SJSA1 (cell line): ENCODE measurements at regions not wholly inside any gene's neighbourhood (a gene's known extent, or its start where the extent isn't known, plus 50 kb on each side); places are given as distances from the start of the nearest gene placed in this dataset.
"Not testable (repeated sequence)": the region's sequence is repeated elsewhere in the genome, so short reads cannot be mapped to it uniquely, and the experiment has no call there.

ENCODE experiments used
- DNase-seq, 2 experiments: peaks; one replicate each; pipeline ENCODE4 v3.0.0-alpha.2; 2015 to 2020; ENCODE audit warnings: low spot score in 2 of 2, low read depth in 1 of 2
- H3K27ac ChIP-seq: fragments of 250-450 bp; sonication (Bioruptor Pico); 2 replicates; pipeline ENCODE4 v1.5.1; 2020; ENCODE audit warnings: mild to moderate bottlenecking, moderate library complexity
- H3K27me3 ChIP-seq: fragments of 250-450 bp; sonication (Bioruptor Pico); replicated peaks from 2 replicates; pipeline ENCODE4 v1.5.1; 2020; ENCODE audit warnings: mild to moderate bottlenecking, moderate library complexity
- H3K36me3 ChIP-seq: fragments of 250-450 bp; sonication (Bioruptor Pico); 2 replicates; pipeline ENCODE4 v1.5.1; 2020; ENCODE audit warnings: mild to moderate bottlenecking
- H3K4me1 ChIP-seq: fragments of 250-450 bp; sonication (Bioruptor Pico); replicated peaks from 2 replicates; pipeline ENCODE4 v1.6.1; 2021; ENCODE audit warnings: mild to moderate bottlenecking
- H3K4me3 ChIP-seq: fragments of 250-450 bp; sonication (Bioruptor Pico); 2 replicates; pipeline ENCODE4 v1.5.1; 2020; ENCODE audit warnings: mild to moderate bottlenecking
- H3K9me3 ChIP-seq: fragments of 250-450 bp; sonication (Bioruptor Pico); replicated peaks from 2 replicates; pipeline ENCODE4 v1.5.1; 2020; ENCODE audit warnings: mild to moderate bottlenecking

GRCh38 chr6:54503144-54503543 is 194.9 kb downstream of the TINAG start:
- no peak overlapping the region for H3K4me3 ChIP-seq
- no peak overlapping the region for H3K27ac ChIP-seq
- H3K4me1 ChIP-seq: no peaks in the 10 kb centered on the region
- H3K9me3 ChIP-seq: no peaks in the 10 kb centered on the region
- no peaks in the 10 kb centered on the region for H3K27me3 ChIP-seq
- DNase-seq: no peak
- H3K36me3 ChIP-seq: no peaks in the 10 kb centered on the region

- no peak for DNase-seq
- H3K27me3 ChIP-seq: no peaks in the 10 kb centered on the region
Observed at GRCh38 chr6:54515013-54515412, 206.8 kb downstream of the TINAG start.

DNA sequence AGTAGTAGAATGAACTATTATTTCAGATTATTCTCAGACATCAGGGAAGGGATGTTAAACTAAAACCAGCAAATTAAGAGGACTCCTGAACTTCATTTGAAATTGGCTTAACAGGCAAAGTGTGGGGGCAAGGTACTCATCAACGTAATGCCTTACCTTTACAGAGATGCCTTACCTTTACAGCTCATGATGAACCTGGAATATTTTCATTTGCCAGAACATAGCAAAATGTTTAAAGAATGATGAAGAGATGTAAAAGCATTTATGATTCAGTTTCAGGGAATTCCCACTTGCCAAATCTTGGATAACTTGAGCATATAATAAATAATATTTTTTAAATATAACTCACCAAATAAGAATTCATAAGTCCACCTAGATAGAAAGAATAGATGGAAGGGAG is 207.5 kb downstream of the TINAG start:
- Histone ChIP-seq H3K27me3 (no peaks in the 10 kb centered on the region), H3K36me3 (no peaks in the 10 kb centered on the region), H3K9me3 (no peaks in the 10 kb centered on the region), H3K27ac (no peak overlapping the region), H3K4me1 (no peaks in the 10 kb centered on the region), H3K4me3 (no peak overlapping the region)
- DNase-seq: no peak

More at GRCh38 chr6:54515013-54515412, 206.8 kb downstream of the TINAG start:
- Histone ChIP-seq H3K9me3 (no peaks in the 10 kb centered on the region), H3K4me3 (no peak overlapping the region), H3K27ac (no peak overlapping the region), H3K4me1 (no peaks in the 10 kb centered on the region), H3K36me3 (no peaks in the 10 kb centered on the region)

GRCh38 chr6:54516321-54516720 is 208.1 kb downstream of the TINAG start:
- H3K36me3 ChIP-seq: no peaks in the 10 kb centered on the region
- no peak for DNase-seq
- no peak overlapping the region for H3K4me3 ChIP-seq
- no peaks in the 10 kb centered on the region for H3K27me3 ChIP-seq
- H3K9me3 ChIP-seq: no peaks in the 10 kb centered on the region
- H3K4me1 ChIP-seq: no peaks in the 10 kb centered on the region
- H3K27ac ChIP-seq: no peak overlapping the region

GRCh38 chr6:54519161-54519560 is 210.9 kb downstream of the TINAG start:
- Histone ChIP-seq H3K4me3 (no peak overlapping the region), H3K27ac (no peak overlapping the region), H3K36me3 (no peaks in the 10 kb centered on the region), H3K4me1 (no peaks in the 10 kb centered on the region), H3K9me3 (no peaks in the 10 kb centered on the region), H3K27me3 (no peaks in the 10 kb centered on the region)
- no peak for DNase-seq

DNA sequence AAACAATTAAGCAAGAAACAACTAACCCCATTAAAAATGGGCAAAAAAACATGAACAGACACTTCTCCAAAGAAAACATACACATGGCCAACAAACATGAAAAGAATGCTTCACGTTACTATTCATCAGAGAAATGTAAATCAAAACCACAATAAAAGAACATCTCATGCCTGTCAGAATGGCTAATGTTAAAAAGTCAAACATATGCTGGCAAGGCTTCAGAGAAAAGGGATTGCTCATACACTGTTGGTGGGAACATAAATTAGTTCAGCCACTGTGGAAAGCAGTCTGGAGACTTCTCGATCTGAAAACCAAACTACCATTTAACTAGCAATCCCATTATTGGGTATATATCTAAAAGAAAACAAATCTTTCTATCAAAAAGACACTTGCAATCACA is 217.5 kb downstream of the TINAG start:
- no peaks in the 10 kb centered on the region for H3K9me3 ChIP-seq
- no peaks in the 10 kb centered on the region for H3K36me3 ChIP-seq
- H3K4me3 ChIP-seq: no peak overlapping the region
- no peaks in the 10 kb centered on the region for H3K27me3 ChIP-seq
- DNase-seq: peak in 1 of 2 experiments; percentile 25
- H3K27ac ChIP-seq: no peak overlapping the region
- H3K4me1 ChIP-seq: no peaks in the 10 kb centered on the region

- Histone ChIP-seq H3K4me3 (no peak overlapping the region), H3K27me3 (no peaks in the 10 kb centered on the region)
Observed at GRCh38 chr6:54533567-54533966, 225.3 kb downstream of the TINAG start.

DNA sequence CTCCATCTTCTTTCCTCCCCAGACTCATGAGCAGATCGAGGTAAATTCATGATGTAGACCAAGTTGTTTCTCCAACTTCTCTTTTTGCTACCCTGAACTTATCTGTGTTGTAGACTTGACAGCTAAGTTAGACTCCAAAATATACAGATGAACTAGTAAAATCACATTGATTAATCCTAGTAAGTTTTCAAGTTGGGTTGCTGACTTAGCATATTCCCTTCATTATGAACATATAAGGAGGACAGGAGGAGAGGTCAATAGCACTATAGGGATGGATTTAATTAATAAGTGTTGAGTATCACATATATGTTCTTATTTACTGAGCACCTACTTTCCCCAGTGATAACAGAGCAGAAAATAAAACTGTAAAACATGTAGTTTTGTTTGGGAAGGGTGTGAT is 227.3 kb downstream of the TINAG start:
- no peak overlapping the region for H3K4me3 ChIP-seq
- H3K9me3 ChIP-seq: no peaks in the 10 kb centered on the region

More at GRCh38 chr6:54533567-54533966, 225.3 kb downstream of the TINAG start:
- H3K36me3 ChIP-seq: no peaks in the 10 kb centered on the region
- no peak for DNase-seq
- no peaks in the 10 kb centered on the region for H3K9me3 ChIP-seq
- H3K27ac ChIP-seq: no peak overlapping the region
- no peaks in the 10 kb centered on the region for H3K4me1 ChIP-seq

GRCh38 chr6:54541541-54541940 is 233.3 kb downstream of the TINAG start:
- no peak for DNase-seq
- Histone ChIP-seq H3K4me1 (no peaks in the 10 kb centered on the region), H3K4me3 (no peak overlapping the region)

More for the DNA sequence above, 227.3 kb downstream of the TINAG start:
- no peak for DNase-seq
- no peaks in the 10 kb centered on the region for H3K27me3 ChIP-seq
- H3K36me3 ChIP-seq: no peaks in the 10 kb centered on the region
- no peak overlapping the region for H3K27ac ChIP-seq
- no peaks in the 10 kb centered on the region for H3K4me1 ChIP-seq

GRCh38 chr6:54559136-54559535 is 250.9 kb downstream of the TINAG start:
- no peak for DNase-seq
- no peaks in the 10 kb centered on the region for H3K9me3 ChIP-seq
- H3K27me3 ChIP-seq: no peaks in the 10 kb centered on the region; the same call in 1 of the 2 replicates
- H3K36me3 ChIP-seq: no peaks in the 10 kb centered on the region
- no peak overlapping the region for H3K27ac ChIP-seq
- H3K4me1 ChIP-seq: no peaks in the 10 kb centered on the region
- H3K4me3 ChIP-seq: no peak overlapping the region

More at GRCh38 chr6:54541541-54541940, 233.3 kb downstream of the TINAG start:
- no peaks in the 10 kb centered on the region for H3K36me3 ChIP-seq
- no peak overlapping the region for H3K27ac ChIP-seq
- no peaks in the 10 kb centered on the region for H3K9me3 ChIP-seq
- no peaks in the 10 kb centered on the region for H3K27me3 ChIP-seq

GRCh38 chr6:54564188-54564587 is 255.9 kb downstream of the TINAG start:
- not testable (repeated sequence) for H3K27me3 ChIP-seq, DNase-seq, H3K4me1 ChIP-seq, H3K27ac ChIP-seq, H3K4me3 ChIP-seq, H3K9me3 ChIP-seq, H3K36me3 ChIP-seq

DNA sequence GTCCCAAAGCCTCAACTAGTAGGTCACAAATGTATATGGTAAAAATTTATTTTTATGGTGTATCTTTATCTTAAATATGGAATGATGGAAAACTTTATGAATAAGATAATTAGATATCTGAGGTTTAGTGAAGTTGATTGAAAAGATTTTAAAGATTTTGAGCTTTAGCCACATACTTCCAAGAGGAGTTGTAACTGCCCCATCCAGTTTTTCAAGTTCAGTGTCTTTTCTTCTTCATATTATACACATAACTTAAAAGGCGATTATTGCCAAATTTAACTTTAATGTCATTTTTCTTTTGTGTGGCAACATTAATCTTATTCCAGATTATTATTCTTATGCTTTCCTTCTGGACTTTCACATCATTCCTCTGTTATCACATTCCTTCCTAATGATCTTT is 266.4 kb downstream of the TINAG start:
- Histone ChIP-seq H3K9me3 (no peaks in the 10 kb centered on the region), H3K4me1 (no peaks in the 10 kb centered on the region; the same call in 1 of the 2 replicates), H3K27ac (no peak overlapping the region), H3K27me3 (no peaks in the 10 kb centered on the region), H3K4me3 (no peak overlapping the region), H3K36me3 (no peaks in the 10 kb centered on the region)
- no peak for DNase-seq

- Histone ChIP-seq H3K27ac (no peak overlapping the region), H3K4me1 (no peaks in the 10 kb centered on the region; the same call in 1 of the 2 replicates), H3K9me3 (no peaks in the 10 kb centered on the region), H3K36me3 (no peaks in the 10 kb centered on the region), H3K4me3 (no peak overlapping the region), H3K27me3 (no peaks in the 10 kb centered on the region)
- DNase-seq: no peak
Observed at GRCh38 chr6:54578261-54578660, 268.3 kb upstream of the FAM83B start.

DNA sequence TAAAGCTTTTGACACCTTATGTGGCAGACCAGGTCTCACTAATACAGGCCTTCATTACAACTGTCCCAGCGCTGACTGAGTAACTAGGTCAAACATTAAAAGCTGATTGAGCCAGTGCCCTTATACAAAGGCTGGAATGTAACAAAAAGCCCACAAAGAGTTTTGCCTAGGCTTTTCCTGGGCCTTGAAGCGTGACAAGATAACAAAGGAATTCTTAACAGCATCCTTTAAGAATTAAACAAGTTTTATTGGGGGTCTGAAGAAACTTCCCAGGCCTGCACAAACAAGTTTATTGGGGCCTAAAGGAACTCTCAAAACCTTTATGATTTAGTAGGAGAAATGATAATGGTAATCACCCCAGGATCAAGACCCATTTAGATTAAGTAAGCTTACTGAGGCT is 267.6 kb upstream of the FAM83B start:
- Histone ChIP-seq H3K27ac (peak overlapping the region; percentile 14; the same call in 1 of the 2 replicates), H3K4me1 (no peaks in the 10 kb centered on the region; the same call in 1 of the 2 replicates), H3K27me3 (no peaks in the 10 kb centered on the region), H3K36me3 (no peaks in the 10 kb centered on the region), H3K9me3 (no peaks in the 10 kb centered on the region), H3K4me3 (no peak overlapping the region)
- DNase-seq: peak in 1 of 2 experiments; percentile 15

DNA sequence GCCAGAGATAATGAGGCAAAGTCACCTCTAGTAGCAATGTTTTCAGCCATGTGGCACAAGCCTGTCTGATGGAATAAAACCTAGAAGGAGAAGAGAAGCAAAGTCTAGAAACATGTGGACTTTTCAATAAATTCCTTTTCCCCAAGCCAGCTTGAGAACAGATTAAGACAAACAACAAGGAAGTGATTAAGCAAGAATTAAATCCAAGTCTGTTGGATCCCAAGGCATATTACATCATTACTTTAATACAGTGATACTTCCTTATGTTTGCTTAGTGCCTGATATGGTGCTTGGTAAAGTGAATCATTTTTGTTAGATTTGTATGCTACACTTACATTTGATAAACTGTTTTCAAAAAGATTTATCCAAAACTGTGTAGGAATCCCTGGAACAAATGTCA is 260.3 kb upstream of the FAM83B start:
- Histone ChIP-seq H3K9me3 (no peaks in the 10 kb centered on the region), H3K4me3 (no peak overlapping the region), H3K36me3 (no peaks in the 10 kb centered on the region), H3K27ac (no peak overlapping the region), H3K4me1 (no peaks in the 10 kb centered on the region), H3K27me3 (no peaks in the 10 kb centered on the region)
- DNase-seq: no peak
